HL-60 (cell line): ENCODE measurements at regions not wholly inside any gene's neighbourhood (a gene's known extent, or its start where the extent isn't known, plus 50 kb on each side); places are given as distances from the start of the nearest gene placed in this dataset.

Experiments used
- CTCF ChIP-seq: IDR thresholded peaks from one replicate; pipeline ENCODE4 v1.5.1; 2011; ENCODE audit warnings: low read length, control low read depth, inconsistent platforms; ENCODE audit not compliant: insufficient read depth
- GABPA ChIP-seq: IDR thresholded peaks from 2 replicates; pipeline ENCODE4 v1.6.1; 2012; ENCODE audit warnings: low read depth
- POLR2AphosphoS5 ChIP-seq: IDR thresholded peaks from 2 replicates; pipeline ENCODE4 v1.6.1; 2012; ENCODE audit warnings: low read depth

- TF ChIP-seq GABPA (no peak), CTCF (no peak), POLR2AphosphoS5 (no peak)
Observed at GRCh38 chr7:80008039-80008438, 126.6 kb upstream of the GNAI1 start.
